Left kidney (tissue), 1 donor: ENCODE measurements at regions not wholly inside any gene's neighbourhood (a gene's known extent, or its start where the extent isn't known, plus 50 kb on each side); places are given as distances from the start of the nearest gene placed in this dataset.
"Not testable (repeated sequence)": the region's sequence is repeated elsewhere in the genome, so short reads cannot be mapped to it uniquely, and the experiment has no call there.

Experiments
- DNase-seq: peaks from one replicate; pipeline ENCODE4 v3.0.0-alpha.2; 2013

DNA sequence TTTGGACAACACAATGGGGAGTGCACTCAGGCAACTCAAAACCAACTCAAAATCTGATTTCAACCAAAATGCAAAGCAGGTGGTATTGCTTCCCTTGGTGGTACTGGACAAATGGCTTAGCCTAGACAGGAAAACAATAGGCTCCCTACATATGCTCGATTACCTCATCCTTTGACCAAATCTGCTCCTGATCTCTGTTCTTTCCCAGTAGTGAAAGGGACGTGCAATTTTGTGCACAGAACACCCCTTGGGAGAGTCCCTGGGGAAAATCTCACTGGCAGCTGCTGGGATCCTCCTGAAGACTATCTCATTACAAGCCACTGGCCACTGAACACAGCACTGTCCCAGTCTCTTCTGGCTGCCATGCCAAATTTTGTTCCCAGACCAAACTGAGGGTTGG is 149.2 kb upstream of the VSTM2A start:
- DNase-seq: no peak

DNA sequence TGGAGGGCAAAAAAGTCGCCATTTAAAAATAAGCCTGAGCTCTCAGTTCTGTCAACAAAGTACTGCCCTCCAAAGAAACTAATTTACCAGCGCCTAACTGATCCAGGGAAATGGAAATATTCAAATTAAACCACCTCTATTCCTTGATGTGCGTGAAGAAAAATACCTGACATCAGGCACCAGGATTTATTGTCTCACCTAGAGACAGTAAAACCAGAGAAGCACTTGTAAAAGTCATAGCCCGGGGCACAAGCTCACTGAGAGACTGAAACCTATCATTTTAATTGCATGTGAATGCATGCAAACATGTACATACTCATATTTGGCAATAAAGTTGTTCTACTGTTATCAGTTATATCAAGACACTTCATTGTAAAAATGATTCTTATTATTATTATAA is 147.3 kb upstream of the VSTM2A start:
- no peak for DNase-seq

- DNase-seq: no peak
Measured at GRCh38 chr7:54397836-54398612, 144.2 kb upstream of the VSTM2A start.

DNA sequence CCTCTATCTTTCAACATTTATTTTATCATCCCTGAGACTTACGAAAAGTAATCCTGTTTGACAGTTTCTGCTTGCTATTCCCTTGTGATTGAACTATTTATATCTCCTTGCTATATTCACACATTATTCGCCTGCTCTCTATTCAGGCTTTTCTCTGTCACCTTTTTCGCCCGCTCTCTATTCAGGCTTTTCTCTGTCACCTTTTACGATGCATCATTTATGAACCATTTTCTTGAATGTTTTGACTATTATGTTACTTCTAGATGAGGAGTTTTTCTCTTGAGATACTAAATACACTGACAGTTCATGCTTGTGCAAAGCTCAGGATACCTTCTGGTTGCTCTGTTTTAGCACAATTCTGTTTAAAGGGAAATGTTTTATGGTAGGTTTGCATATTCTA is 143.3 kb upstream of the VSTM2A start:
- no peak for DNase-seq

GRCh38 chr7:54409917-54410316 is 132.3 kb upstream of the VSTM2A start:
- no peak for DNase-seq

DNA sequence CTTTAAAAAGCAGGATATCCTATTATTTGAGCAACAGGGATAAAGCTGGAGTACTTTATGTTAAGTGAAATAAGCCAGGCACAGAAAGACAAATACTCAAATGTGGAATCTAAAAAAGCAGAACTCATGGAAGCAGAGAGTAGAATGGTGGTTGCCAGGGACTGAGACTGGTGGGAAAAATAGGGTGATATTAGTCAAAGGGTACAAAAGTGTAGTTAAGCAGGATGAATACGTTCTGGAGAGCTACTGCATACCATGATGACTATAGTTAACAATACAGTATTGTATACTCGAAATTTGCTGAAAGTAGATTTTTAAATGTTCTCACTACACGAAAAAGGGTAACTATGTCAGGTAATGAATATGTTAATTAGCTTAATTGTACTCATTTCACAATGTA is 125.5 kb upstream of the VSTM2A start:
- no peak for DNase-seq

DNA sequence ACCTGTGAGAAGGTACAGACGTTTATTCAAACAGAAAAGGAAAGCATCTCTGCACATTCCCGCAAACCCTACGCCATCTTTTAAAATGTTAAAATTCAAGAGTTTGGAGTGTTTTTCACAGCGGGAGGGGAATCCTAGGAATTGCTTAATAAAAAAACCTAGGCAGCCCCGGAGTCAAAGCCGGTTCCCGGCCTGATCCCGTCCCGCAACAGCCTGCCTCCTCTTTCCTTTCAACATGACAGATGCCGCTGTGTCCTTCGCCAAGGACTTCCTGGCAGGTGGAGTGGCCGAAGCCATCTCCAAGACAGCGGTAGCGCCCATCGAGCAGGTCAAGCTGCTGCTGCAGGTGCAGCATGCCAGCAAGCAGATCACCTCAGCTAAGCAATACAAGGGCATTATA is 123.0 kb upstream of the VSTM2A start:
- DNase-seq: no peak

GRCh38 chr7:54426406-54426805 is 115.8 kb upstream of the VSTM2A start:
- DNase-seq: no peak

DNA sequence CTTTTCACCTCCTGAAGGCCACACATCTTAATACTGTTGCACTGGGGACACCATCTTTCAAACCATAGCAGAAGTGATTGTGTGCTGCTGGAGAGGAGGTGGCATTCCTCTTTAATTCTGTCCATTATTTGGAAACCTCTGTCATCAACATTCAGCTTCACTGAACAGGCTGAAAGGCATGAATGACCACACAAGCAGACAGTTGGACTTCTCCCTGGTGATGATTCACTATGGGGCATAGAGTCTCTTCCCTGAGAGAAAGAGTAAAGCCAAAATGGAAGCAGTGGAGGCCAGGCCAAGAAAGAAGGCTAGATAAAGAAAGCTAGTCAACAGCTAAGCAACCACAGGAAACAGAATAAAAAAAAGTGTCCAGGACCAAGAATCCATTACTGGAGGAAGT is 113.1 kb upstream of the VSTM2A start:
- DNase-seq: no peak

DNA sequence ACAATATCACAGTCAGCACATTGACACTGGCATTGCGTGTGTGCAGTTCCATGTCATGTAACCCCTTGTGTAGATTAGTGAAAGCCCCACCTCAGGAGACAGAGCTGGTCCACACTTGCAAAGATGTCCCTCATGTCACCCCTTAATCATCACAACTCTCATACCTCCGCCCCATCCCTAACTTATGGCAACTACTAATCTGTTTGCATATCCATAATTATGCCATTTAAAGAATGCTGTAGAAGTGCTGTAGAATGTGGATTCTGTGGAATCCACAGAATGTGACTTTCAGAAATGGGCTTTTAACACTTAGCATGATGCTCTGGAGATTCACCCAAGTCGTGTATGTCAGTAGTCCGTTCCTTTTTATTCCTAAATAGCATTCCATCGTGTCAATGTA is 102.8 kb upstream of the VSTM2A start:
- DNase-seq: no peak

GRCh38 chr7:54444046-54444686 is 98.0 kb upstream of the VSTM2A start:
- DNase-seq: not testable (repeated sequence)

DNA sequence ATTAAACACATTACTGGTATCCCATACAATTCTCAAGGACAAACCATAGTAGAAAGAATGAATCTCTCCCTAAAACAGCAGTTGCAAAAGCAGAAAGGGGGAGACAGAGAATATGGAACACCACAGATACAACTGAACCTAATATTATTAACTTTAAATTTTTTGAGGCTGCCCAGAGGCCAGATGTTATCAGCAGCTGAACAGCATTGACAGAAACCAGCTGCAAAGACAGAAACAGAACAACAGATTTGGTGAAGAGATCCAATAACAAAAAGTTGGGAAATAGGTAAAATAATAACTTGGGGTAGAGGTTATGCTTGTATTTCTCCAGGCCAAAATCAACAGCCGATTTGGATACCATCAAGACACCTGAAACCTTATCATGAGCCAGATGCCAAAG is 89.0 kb upstream of the VSTM2A start:
- DNase-seq: not testable (repeated sequence)

DNA sequence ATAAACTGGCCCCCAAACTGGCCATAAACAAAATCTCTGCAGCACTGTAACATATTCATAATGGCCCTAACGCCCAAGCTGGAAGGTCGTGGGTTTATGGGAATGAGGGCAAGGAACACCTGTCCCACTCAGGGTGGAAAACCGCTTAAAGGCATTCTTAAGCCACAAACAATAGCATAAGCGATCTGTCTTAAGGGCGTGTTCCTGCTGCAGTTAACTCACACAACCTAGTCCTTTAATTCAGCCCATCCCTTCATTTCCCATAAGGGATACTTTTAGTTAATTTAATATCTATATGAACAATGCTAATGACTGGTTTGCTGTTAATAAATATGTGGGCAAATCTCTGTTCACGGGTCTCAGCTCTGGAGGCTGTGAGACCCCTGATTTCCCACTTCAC is 87.5 kb upstream of the VSTM2A start:
- DNase-seq: not testable (repeated sequence)

- no peak for DNase-seq
Measured at GRCh38 chr7:54465095-54465494, 77.1 kb upstream of the VSTM2A start.

- DNase-seq: no peak
Measured at GRCh38 chr7:54469740-54470139, 72.4 kb upstream of the VSTM2A start.

DNA sequence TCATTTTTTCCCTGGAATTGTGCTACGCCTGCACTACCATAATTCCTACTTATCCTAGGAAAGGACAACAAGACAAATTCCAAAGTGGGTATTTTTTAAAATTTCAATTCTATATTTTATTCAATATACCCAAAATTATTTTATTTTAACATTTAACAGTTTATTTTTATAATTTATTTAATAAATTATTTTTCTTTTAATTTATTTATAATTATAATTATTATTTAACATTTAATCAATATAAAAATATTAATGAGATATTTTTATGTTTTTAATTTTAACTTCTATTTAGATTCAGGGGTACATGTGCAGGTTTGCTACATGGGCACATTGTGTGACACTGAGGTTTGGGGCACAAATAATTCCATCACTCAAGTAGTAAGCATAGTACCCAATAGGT is 65.6 kb upstream of the VSTM2A start:
- no peak for DNase-seq

DNA sequence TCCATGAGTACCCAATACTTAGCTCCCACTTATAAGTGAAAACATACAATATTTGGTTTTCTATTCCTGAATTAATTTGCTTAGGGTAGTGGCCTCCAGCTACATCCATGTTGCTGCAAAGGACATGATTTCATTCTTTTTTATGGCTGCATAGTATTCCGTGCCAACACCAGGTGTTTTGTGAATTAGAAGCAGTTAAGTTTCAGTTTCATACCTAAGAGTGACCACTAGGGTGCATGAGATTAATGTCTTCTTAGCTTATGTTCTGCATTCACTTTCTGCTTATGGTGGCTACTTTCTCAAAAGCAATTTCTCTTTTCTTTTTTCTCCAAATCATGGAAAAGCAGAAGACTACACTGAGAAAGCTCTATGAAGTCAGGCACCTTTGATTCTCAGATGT is 65.1 kb upstream of the VSTM2A start:
- no peak for DNase-seq

DNA sequence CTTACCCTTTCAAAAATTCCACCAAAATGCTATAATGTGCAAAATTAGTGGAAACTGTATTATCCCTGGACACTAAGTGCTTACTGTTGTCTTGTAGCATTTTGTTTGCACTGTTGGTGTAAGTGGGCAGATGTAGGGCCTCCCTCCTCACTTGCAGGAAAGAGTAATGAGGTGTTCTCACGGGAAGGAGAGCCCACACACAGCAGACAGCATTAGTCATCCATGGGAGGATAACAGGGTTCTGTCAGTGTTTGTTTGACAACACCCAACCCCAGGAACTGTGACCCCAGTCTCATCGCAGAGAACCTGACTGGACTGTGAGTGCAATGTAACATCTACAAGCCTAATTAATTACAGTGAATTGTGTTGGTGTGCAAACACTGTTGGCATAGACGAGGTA is 58.7 kb upstream of the VSTM2A start:
- DNase-seq: no peak

- DNase-seq: no peak
Measured at GRCh38 chr7:54485044-54485443, 57.1 kb upstream of the VSTM2A start.
